Amygdala (tissue), 56 donors: ENCODE measurements at regions not wholly inside any gene's neighbourhood (a gene's known extent, or its start where the extent isn't known, plus 50 kb on each side); places are given as distances from the start of the nearest gene placed in this dataset.

Source experiments
- DNase-seq, 56 donors: peaks; one replicate each; lab custom pipeline; 2025; lab: John Stamatoyannopoulos, UW

- DNase-seq, result no peak
These were observed 91.1 kb upstream of the MITF start for GRCh38 chr3:69648126-69648525.

GRCh38 chr3:69647511-69648110, 91.7 kb upstream of the MITF start:
- DNase-seq, result no peak

GRCh38 chr3:69647081-69647480, 92.2 kb upstream of the MITF start:
- DNase-seq, result no peak

DNA sequence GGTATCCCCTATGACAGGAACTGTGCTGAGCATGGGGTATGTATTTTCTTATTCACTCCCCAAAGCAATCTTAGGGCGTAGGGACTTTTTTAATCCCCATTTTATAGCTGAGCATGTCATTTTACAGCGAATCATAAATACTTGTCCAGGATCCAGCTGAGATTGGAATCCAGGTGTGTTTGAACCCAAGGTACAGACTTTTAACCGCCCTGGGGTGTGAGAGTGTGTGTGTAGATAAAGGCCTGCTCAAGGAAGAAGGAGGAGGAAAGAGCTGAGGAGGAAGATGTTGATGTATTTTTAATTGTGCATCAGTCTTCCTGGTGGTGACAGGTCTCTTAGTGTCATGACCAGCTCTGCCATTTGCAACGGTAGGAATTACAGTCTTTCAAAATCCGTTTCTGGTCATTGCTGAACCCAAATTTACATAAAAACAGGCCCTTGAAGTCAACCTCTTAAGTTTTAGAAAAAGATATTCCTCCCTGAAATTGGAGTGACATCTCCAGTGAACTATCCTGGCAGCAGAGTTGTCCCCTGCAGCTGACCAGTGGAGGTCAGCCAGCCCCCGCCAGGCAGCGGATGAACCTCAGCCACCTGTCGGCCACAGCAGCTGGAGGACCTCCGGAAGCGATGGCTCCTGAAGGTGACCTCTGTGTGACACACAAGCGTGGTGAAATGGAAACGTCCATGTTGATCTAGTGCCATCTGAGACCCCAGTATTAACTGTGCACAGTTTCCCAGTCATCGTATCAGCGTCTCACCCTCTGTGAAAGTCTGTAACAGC, 92.8 kb upstream of the MITF start:
- no peak for DNase-seq

DNA sequence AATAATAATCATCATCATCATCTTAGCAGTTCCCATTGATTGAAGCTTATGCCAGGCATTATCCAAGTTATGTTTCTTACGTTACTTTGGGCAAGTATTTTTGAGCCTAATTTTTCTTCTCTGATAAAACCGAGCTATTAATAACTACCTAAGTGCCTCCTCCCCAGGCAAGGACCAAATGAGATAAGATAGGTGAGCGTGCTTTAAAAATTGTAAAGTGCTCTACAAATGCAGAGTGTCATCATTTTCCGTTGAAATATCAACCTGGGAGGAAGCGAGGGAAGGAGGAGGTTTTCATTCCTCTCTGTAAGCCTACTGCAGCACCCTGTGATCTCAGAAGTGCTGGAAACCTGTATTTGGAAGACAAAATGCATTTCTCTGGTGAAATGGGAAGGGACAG, 96.7 kb upstream of the MITF start:
- no peak for DNase-seq

DNA sequence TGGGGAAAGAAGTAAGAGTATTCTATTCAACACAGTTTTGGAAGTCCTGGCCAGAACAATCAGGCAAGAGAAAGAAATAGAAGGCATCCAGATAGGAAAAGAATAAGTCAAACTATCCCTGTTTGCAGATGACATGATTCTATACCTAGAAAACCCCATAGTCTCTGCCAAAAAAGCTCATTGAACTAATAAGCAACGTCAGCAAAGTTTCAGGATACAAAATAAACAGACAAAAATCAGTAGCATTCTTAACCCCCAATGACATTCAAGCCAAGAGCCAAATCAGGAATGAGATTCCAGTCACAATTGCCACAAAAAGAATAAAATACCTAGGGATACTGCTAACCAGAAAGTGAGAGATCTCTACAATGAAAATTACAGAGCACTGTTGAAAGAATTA, 99.4 kb upstream of the MITF start:
- DNase-seq, result no peak

DNA sequence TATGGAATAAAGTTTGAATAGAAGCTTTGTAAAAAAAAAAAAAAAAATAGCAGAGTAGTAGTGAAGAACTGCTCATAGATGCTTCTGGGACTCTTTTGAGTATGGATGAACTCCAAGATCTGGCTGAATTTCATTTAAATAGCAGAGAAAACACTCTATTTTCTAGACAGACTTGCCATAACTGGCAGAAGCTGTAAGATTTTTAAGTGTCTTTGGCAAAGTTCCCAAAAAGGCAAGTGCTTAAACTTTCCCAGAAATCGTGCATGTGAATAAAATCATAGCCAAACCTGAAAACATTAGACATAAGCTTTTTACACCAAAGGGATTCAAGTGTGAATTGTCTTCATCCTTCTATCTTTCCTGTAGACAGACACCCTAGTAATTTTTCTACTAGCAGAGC, 110.3 kb upstream of the MITF start:
- no peak for DNase-seq

GRCh38 chr3:69613286-69613685, 126.0 kb upstream of the MITF start:
- DNase-seq, result no peak

GRCh38 chr3:69612791-69613190, 126.5 kb upstream of the MITF start:
- no peak for DNase-seq

GRCh38 chr3:69609566-69609965, 129.7 kb upstream of the MITF start:
- DNase-seq, result peak in 1 of 56 donors; percentile 4

- DNase-seq, result no peak
These were observed 131.6 kb upstream of the MITF start for GRCh38 chr3:69607466-69608305.

GRCh38 chr3:69605867-69606266, 133.4 kb upstream of the MITF start:
- DNase-seq, result no peak

DNA sequence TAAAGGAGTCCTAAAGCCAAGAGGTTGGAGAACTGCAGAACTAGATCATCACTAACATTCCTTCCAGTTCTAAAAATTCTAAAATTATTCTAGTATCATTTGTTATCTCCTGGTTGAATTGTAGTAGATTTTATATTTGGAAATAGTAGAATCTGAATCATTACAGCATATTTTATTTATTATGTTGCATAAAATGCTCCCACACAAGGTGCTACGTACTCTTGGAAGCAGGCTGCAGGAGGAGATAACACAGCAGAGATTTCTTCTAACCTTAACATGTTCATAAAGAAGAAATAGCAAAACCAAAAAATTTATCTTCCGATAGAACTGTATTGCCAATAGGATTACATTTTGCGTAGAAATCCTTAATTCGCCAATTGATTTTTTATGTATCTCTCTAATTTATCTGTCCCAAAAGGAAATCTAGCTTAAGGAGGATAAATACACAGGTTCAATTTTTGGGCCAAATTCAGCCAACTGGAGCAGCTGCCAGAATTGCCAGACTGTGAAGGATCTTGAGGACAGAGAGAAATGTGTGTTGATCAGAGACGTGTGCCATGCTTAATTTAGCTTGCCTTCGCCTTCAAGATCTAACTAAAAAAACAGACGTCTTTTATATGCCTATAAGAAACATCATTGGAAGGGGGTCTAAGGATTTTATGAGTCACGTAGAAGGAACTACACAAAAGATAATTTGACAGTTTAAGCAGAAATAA, 134.4 kb upstream of the MITF start:
- DNase-seq, result no peak

DNA sequence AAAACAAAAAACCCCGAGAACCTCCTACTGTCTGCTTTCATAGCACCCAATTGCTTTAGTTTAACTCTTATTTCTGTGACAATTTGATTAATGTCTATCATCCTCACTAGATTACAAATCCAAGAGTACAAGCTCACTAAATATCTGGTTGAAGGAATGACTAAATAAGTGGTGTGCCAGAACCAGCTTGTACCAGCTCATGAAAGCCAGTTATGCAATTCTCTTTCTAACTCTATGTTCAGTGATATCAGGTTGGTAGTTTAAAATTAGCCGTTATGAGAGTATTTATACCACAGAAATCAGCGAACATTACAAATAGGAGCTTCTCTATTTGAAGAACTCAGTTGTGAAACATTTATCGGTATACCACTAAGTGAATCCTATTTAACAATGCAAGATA, 137.2 kb upstream of the MITF start:
- DNase-seq, result no peak

DNA sequence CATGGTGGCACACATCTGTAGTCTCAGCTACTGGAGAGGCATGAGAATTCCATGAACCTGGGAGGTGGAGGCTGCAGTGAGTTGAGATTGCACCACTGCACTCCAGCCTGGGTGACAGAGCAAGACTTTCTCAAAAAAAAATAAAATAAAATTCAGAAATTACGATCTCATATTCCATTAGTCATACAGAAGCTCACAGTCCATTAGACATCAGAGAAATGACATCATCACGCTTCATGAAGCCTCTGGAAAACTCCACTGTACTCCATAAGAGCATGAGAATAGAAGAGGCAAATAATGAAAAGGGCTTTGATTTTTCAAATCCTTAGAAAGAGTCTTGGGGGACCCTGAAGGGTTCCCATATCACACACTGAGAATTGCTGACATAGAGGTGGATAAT, 145.0 kb upstream of the MITF start:
- no peak for DNase-seq

DNA sequence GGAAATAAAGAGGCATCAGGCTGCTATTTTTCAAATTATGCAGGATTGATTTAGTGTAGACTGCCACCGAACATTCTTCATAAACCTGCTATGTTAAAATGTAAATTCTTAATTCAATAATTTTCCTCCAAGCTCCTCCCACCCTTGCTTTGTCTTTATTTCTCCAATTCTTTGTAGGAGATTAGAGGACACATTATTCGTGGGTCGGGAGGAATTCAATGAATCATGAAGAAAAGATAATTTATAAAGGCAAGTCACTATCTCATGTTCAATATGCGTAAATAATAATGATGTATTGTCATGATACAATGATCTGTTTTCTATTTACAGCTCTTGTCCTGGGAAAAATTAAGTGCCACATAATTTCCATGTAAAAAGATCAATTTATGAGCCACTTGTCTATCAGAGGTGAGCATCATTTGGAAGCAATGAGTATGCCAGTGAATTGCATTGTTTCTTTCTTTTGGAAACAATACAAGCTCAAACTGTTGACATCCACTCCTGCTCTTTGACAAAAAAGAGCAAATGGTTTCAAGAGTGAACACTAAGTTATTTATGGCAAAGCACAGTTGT, 148.0 kb upstream of the MITF start:
- DNase-seq, result no peak

DNA sequence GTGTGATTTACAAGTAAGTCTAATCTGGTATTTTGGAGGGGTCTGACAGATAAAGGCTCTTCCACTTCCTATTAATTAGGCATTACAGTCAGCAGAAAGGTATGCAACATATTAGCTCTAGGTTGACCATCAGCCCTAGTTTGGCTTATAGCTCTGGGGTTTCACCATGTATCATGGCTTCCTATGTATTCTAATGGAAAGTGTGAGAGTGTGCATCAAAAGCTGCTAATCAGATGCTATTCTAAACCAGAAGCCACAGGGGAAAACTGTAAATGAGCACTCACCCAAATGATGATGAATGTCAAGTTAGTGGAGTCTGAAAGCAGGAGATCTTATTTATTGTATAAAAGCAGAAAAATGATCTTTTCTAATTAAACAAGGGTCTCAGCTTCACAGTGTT, 149.2 kb upstream of the MITF start:
- no peak for DNase-seq

- no peak for DNase-seq
These were observed 151.1 kb upstream of the MITF start for GRCh38 chr3:69588170-69588569.

GRCh38 chr3:69585472-69585871, 153.8 kb upstream of the MITF start:
- no peak for DNase-seq

DNA sequence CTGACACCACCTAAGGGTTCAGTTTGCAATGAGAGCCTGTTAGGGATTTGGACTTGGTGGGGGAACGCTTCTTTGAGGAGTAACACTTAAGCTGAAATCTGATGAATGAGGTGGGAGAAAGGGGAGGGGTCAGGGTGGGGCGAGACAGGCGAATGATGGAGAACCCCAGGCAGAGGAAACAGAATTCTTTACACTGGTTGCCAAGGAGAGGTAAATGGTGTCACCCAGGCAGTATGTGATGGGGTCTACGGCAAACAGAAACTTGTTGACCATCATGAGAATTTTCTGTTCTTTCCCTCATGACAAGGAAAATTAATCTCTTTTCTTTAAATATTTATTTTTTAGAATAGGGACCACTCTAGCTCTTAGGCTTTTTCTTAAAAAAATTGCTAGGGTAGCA, 157.2 kb upstream of the MITF start:
- DNase-seq, result no peak
